ENCODE measurements at regions not wholly inside any gene's neighbourhood (a gene's known extent, or its start where the extent isn't known, plus 50 kb on each side); places are given as distances from the start of the nearest gene placed in this dataset.

DNA sequence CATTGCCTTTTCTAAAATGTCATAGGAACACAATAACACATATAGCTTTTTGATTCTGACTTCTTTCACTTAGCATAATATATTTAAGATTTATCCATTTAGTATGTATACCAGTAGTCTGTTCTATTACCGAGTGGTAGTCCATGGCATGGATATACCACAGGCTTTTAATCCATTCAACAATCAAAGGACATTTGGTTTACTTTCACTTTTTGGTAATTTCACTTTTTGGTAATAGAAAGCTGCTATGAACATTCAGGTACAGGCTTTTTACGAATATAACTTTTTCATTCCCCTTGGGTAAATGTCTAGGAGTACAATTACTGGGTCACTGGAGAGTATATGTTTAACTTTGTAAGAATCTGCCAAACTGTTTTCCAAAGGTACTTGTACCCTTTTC is 100.7 kb upstream of the PRICKLE1 start:
- no peak for TF ChIP-seq EZH2 (IDR thresholded peaks at IDR 0.05)
- no peak for TF ChIP-seq POLR2AphosphoS5 (IDR thresholded peaks at IDR 0.05; ENCODE audit: borderline replicate concordance, low read depth, low read length)

Data from SK-N-MC (cell line).